H1 (cell line): ENCODE measurements at regions not wholly inside any gene's neighbourhood (a gene's known extent, or its start where the extent isn't known, plus 50 kb on each side); places are given as distances from the start of the nearest gene placed in this dataset.

Source experiments
- CTCF ChIA-PET: fragments of 300-600 bp; sonication (Branson Sonifier 250); formaldehyde crosslinking; loops from one replicate; lab custom pipeline; 2021; ENCODE audit not compliant: partially characterized antibody; lab: Charles Lee
- POLR2A ChIA-PET: fragments of 300-600 bp; sonication (Branson Sonifier 250); formaldehyde crosslinking; loops from one replicate; lab custom pipeline; 2021; ENCODE audit warnings: inconsistent platforms; ENCODE audit not compliant: partially characterized antibody; lab: Charles Lee
- DNase-seq, 2 experiments: peaks; one replicate each; pipeline versions ENCODE4 v3.0.0 to v3.0.0-alpha.2; 2010 to 2022; ENCODE audit warnings: low spot score in 2 of 2, low read depth in 1 of 2, mixed read lengths in 1 of 2
- FAIRE-seq: peaks from 2 replicates; lab custom pipeline; 2011; peaks lifted over from hg19 to GRCh38; lab: Jason Lieb, UNC
- H2AFZ ChIP-seq: 2 replicates; pipeline ENCODE4 v1.8.1; 2012; ENCODE audit warnings: low read length, inconsistent platforms
- H2AK5ac ChIP-seq: 2 replicates; pipeline ENCODE4 v1.6.1; 2013; ENCODE audit warnings: low read depth, low read length
- H2BK120ac ChIP-seq: replicated peaks from 2 replicates; pipeline ENCODE3; 2013; ENCODE audit warnings: low read depth, low read length, inconsistent platforms
- H2BK12ac ChIP-seq: 2 replicates; pipeline ENCODE4 v1.6.1; 2013; ENCODE audit warnings: low read depth, low read length
- H2BK15ac ChIP-seq: 2 replicates; pipeline ENCODE4 v1.6.1; 2013; ENCODE audit warnings: low read length
- H2BK20ac ChIP-seq: 2 replicates; pipeline ENCODE4 v1.6.1; 2013; ENCODE audit warnings: low read length
- H2BK5ac ChIP-seq: 2 replicates; pipeline ENCODE4 v1.6.1; 2013; ENCODE audit warnings: low read depth, low read length
- H3K14ac ChIP-seq: 2 replicates; pipeline ENCODE4 v1.6.1; 2013; ENCODE audit warnings: inconsistent platforms; ENCODE audit not compliant: insufficient read length
- H3K18ac ChIP-seq: 2 replicates; pipeline ENCODE4 v1.6.1; 2013; ENCODE audit warnings: low read length; ENCODE audit errors: extremely low read depth
- H3K23ac ChIP-seq: 2 replicates; pipeline ENCODE4 v1.6.1; 2013; ENCODE audit warnings: inconsistent platforms; ENCODE audit not compliant: insufficient read length
- H3K23me2 ChIP-seq: 2 replicates; pipeline ENCODE4 v1.6.1; 2013; ENCODE audit warnings: low read depth, low read length
- H3K27ac ChIP-seq: 2 replicates; pipeline ENCODE4 v1.6.1; 2011; ENCODE audit warnings: low read depth, low read length, inconsistent platforms
- H3K27me3 ChIP-seq, 4 experiments: replicated peaks in 1 of 4; 1 replicate in 1 of 4; 2 replicates in 3 of 4; pipeline versions ENCODE4 v1.6.1 to v1.8.1; 2011 to 2013; ENCODE audit warnings: low read length in 3 of 4, mild to moderate bottlenecking in 3 of 4, inconsistent platforms in 2 of 4, mixed read lengths in 2 of 4, moderate library complexity in 1 of 4; ENCODE audit not compliant: control insufficient read depth in 3 of 4, insufficient read depth in 3 of 4; ENCODE audit errors: extremely low read depth in 1 of 4
- H3K36me3 ChIP-seq, 4 experiments: 2 replicates each; pipeline versions ENCODE4 v1.6.1 to v1.8.1; 2011 to 2013; ENCODE audit warnings: mild to moderate bottlenecking in 4 of 4, low read length in 3 of 4, moderate library complexity in 2 of 4, control low read depth in 1 of 4, inconsistent platforms in 1 of 4; ENCODE audit not compliant: insufficient read depth in 4 of 4, control insufficient read depth in 2 of 4
- H3K4ac ChIP-seq: replicated peaks from 2 replicates; pipeline ENCODE3; 2013; ENCODE audit warnings: low read length, low read depth, mixed read lengths, inconsistent platforms; ENCODE audit not compliant: insufficient read length
- H3K4me1 ChIP-seq, 4 experiments: replicated peaks in 1 of 4; 1 replicate in 1 of 4; 2 replicates in 3 of 4; pipeline versions ENCODE4 v1.6.1 to v1.8.1; 2011 to 2013; ENCODE audit warnings: low read length in 3 of 4, inconsistent platforms in 2 of 4, mixed read lengths in 1 of 4; ENCODE audit not compliant: insufficient read depth in 4 of 4, control insufficient read depth in 3 of 4
- H3K4me2 ChIP-seq, 2 experiments: 2 replicates each; pipeline versions ENCODE4 v1.6.1 to v1.8.1; 2011 to 2013; ENCODE audit warnings: low read depth in 2 of 2, low read length in 2 of 2, control low read depth in 1 of 2, inconsistent platforms in 1 of 2, mild to moderate bottlenecking in 1 of 2; ENCODE audit not compliant: insufficient read depth in 1 of 2
- H3K4me3 ChIP-seq, 4 experiments: fragments of 200-600, 300-600 bp in 1 of 4; sonication (generic), shearing (Covaris generic), sonication (Bioruptor Twin) in 1 of 4; 2 replicates each; pipeline versions ENCODE4 v1.5.1 to v1.8.1; 2011 to 2016; ENCODE audit warnings: low read length in 4 of 4, low read depth in 3 of 4, control low read depth in 2 of 4, inconsistent platforms in 2 of 4, mild to moderate bottlenecking in 2 of 4, mixed read lengths in 1 of 4, moderate library complexity in 1 of 4; ENCODE audit not compliant: insufficient read depth in 2 of 4; ENCODE audit errors: extremely low read depth in 1 of 4
- H3K56ac ChIP-seq: replicated peaks from 2 replicates; pipeline ENCODE3; 2013; ENCODE audit warnings: low read depth, mild to moderate bottlenecking, mixed read lengths, low read length, inconsistent platforms; ENCODE audit not compliant: insufficient read length
- H3K79me1 ChIP-seq: 2 replicates; pipeline ENCODE4 v1.6.1; 2013; ENCODE audit warnings: low read depth, low read length, control low read depth
- H3K79me2 ChIP-seq, 2 experiments: 2 replicates each; pipeline versions ENCODE4 v1.6.1 to v1.8.1; 2012 to 2013; ENCODE audit warnings: low read length in 2 of 2, mild to moderate bottlenecking in 2 of 2, inconsistent platforms in 1 of 2; ENCODE audit not compliant: insufficient read depth in 2 of 2, control insufficient read depth in 1 of 2
- H3K9ac ChIP-seq, 4 experiments: replicated peaks in 1 of 4; 1 replicate in 1 of 4; 2 replicates in 3 of 4; pipeline versions ENCODE4 v1.6.1 to v1.8.1; 2011 to 2013; ENCODE audit warnings: low read depth in 3 of 4, low read length in 3 of 4, control low read depth in 2 of 4, mild to moderate bottlenecking in 2 of 4, moderate library complexity in 2 of 4, inconsistent platforms in 1 of 4; ENCODE audit errors: extremely low read depth in 1 of 4
- H3K9me3 ChIP-seq, 2 experiments: 2 replicates each; pipeline versions ENCODE4 v1.6.1 to v1.8.1; 2012 to 2013; ENCODE audit warnings: mild to moderate bottlenecking in 2 of 2, moderate library complexity in 2 of 2, control low read depth in 1 of 2, inconsistent platforms in 1 of 2, low read depth in 1 of 2, low read length in 1 of 2, mixed read lengths in 1 of 2; ENCODE audit not compliant: insufficient read depth in 2 of 2
- H4K20me1 ChIP-seq, 2 experiments: replicated peaks in 1 of 2; 2 replicates each; pipeline versions ENCODE3 to v1.8.1; 2011 to 2013; ENCODE audit warnings: inconsistent platforms in 2 of 2, low read length in 2 of 2, mild to moderate bottlenecking in 1 of 2; ENCODE audit not compliant: insufficient read depth in 2 of 2, control insufficient read depth in 1 of 2
- H4K5ac ChIP-seq: 2 replicates; pipeline ENCODE4 v1.6.1; 2013; ENCODE audit warnings: low read length, low read depth, mixed read lengths, inconsistent platforms; ENCODE audit not compliant: insufficient read length
- H4K8ac ChIP-seq: 2 replicates; pipeline ENCODE4 v1.8.0; 2013; ENCODE audit warnings: mild to moderate bottlenecking, moderate library complexity, low read length, inconsistent platforms; ENCODE audit not compliant: insufficient read depth; ENCODE audit errors: extremely low read depth
- H4K91ac ChIP-seq: replicated peaks from 2 replicates; pipeline ENCODE3; 2013; ENCODE audit warnings: low read length, mixed read lengths, inconsistent platforms; ENCODE audit not compliant: insufficient read length
- BRCA1 ChIP-seq: IDR thresholded peaks from 2 replicates; pipeline ENCODE4 v1.6.1; 2012; ENCODE audit warnings: low read depth, low read length, improper control_type of control experiment
- CTBP2 ChIP-seq: IDR thresholded peaks from 2 replicates; pipeline ENCODE4 v1.7.0; 2011; ENCODE audit warnings: borderline replicate concordance, mild to moderate bottlenecking, moderate library complexity, mixed read lengths, low read length; ENCODE audit not compliant: insufficient read depth, insufficient read length
- E2F6 ChIP-seq: IDR thresholded peaks from 2 replicates; pipeline ENCODE4 v1.6.1; 2012; ENCODE audit warnings: inconsistent platforms
- EZH2 ChIP-seq: fragments of 200-600 bp; sonication (generic); IDR thresholded peaks from 2 replicates; pipeline ENCODE4 v1.7.1; 2012; ENCODE audit warnings: low read depth, mild to moderate bottlenecking, moderate library complexity, low read length, inconsistent platforms; ENCODE audit not compliant: severe bottlenecking
- RBBP5 ChIP-seq: IDR thresholded peaks from 2 replicates; pipeline ENCODE4 v1.7.1; 2012; ENCODE audit warnings: low read depth, mild to moderate bottlenecking, inconsistent platforms, low read length, moderate library complexity, borderline replicate concordance
- SP2 ChIP-seq: IDR thresholded peaks from 2 replicates; pipeline ENCODE4 v1.6.1; 2012; ENCODE audit warnings: mild to moderate bottlenecking, low read length, inconsistent platforms
- SRF ChIP-seq: IDR thresholded peaks from 2 replicates; pipeline ENCODE4 v1.6.1; 2011; ENCODE audit warnings: mild to moderate bottlenecking, low read depth, low read length, moderate library complexity
- USF2 ChIP-seq: IDR thresholded peaks from 2 replicates; pipeline ENCODE4 v1.6.1; 2011; ENCODE audit warnings: low read length, improper control_type of control experiment
- YY1 ChIP-seq: IDR thresholded peaks from 2 replicates; pipeline ENCODE4 v1.6.1; 2011; ENCODE audit warnings: low read depth, mild to moderate bottlenecking, low read length
- WGBS, 2 experiments: shearing (Covaris generic) in 1 of 2; methylation state at CpG; one replicate each; pipeline versions ENCODE4 v1.1.6 to v1.1.7; 2013 to 2015; ENCODE audit warnings: low lambda C conversion rate in 2 of 2, mixed read lengths in 2 of 2, inconsistent platforms in 1 of 2, low coverage in 1 of 2, missing lambda C conversion rate in 1 of 2; ENCODE audit not compliant: insufficient replicate concordance in 2 of 2, insufficient coverage in 1 of 2, insufficient read length in 1 of 2; ENCODE audit errors: extremely low coverage in 1 of 2, missing lambda C conversion rate in 1 of 2; 5-methylcytosine and 5-hydroxymethylcytosine counted together

- H4K8ac ChIP-seq, result no peak overlapping the region
- 0 out of 2 replicates have a peak overlapping the region, but pooled peaks have one; percentile 82 for H2AFZ ChIP-seq
- no peak overlapping the region for H3K23ac ChIP-seq
- WGBS, 2 experiments, result 80% methylated on average over 4 of the region's 4 CpGs; no CpG with 5 or more reads in 1 of the 2 experiments
- no peak overlapping the region for H3K4me3 ChIP-seq
- no peak overlapping the region for H3K56ac ChIP-seq
- no peak overlapping the region for H2BK20ac ChIP-seq
- no peak overlapping the region for H2BK120ac ChIP-seq
- DNase-seq, result no peak
- no peak overlapping the region for H3K4me2 ChIP-seq
- POLR2A ChIA-PET, result no interaction called here
- H3K4ac ChIP-seq, result no peak overlapping the region
- H3K79me1 ChIP-seq, result no peaks in the 10 kb centered on the region
- H3K18ac ChIP-seq, result no peak overlapping the region
- no peak overlapping the region for H2BK12ac ChIP-seq
- no peak overlapping the region for H2BK15ac ChIP-seq
- H3K23me2 ChIP-seq, result no peaks in the 10 kb centered on the region
- FAIRE-seq, result no peak
- no peak overlapping the region for H3K27ac ChIP-seq
- no peaks in the 10 kb centered on the region for H3K4me1 ChIP-seq
- no peak overlapping the region for H2BK5ac ChIP-seq
- TF ChIP-seq CTBP2 (no peak), BRCA1 (no peak), E2F6 (no peak), SRF (no peak), EZH2 (no peak), YY1 (no peak), USF2 (no peak), SP2 (no peak), RBBP5 (no peak)
- no peaks in the 10 kb centered on the region for H3K27me3 ChIP-seq
- H3K36me3 ChIP-seq, result no peaks in the 10 kb centered on the region
- no peak overlapping the region for H3K14ac ChIP-seq
- H3K9me3 ChIP-seq, result no peaks in the 10 kb centered on the region
- no peak overlapping the region for H4K5ac ChIP-seq
- no peak overlapping the region for H2AK5ac ChIP-seq
- H3K79me2 ChIP-seq, result no peaks in the 10 kb centered on the region
- CTCF ChIA-PET, result interaction anchor here (0.8 to 1.0 kb wide), 2 partner anchors 9 to 783 kb away, joined by 3 read pairs; no protein-coding TSS in a partner anchor
- no peaks in the 10 kb centered on the region for H4K20me1 ChIP-seq
- no peak overlapping the region for H3K9ac ChIP-seq
- H4K91ac ChIP-seq, result no peak overlapping the region
Measured at GRCh38 chr7:84714765-84715164, 472.1 kb downstream of the SEMA3D start.
